ENCODE measurements at regions not wholly inside any gene's neighbourhood (a gene's known extent, or its start where the extent isn't known, plus 50 kb on each side); places are given as distances from the start of the nearest gene placed in this dataset.

DNA sequence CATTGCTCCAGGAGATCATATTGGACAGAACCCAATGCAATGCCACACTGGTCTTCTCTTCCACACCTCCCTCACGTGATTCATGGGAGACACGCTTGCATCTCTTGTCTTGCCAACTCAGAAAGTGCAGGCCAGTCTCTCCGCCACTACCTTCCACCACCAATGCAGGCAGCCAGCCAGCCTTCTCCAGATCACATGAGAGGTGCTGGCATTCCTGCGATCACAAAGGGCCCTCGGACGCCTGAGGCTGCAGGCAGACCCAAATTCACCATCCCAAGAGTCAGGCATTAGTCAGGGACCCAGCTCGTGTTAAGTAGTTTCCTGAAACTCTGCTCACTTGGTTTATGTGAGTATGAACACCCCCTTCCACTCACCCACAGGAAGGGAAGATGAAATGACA is 437.0 kb upstream of the ETAA1 start:
- DNase-seq (ENCODE audit: low spot score) = no peak

DNA sequence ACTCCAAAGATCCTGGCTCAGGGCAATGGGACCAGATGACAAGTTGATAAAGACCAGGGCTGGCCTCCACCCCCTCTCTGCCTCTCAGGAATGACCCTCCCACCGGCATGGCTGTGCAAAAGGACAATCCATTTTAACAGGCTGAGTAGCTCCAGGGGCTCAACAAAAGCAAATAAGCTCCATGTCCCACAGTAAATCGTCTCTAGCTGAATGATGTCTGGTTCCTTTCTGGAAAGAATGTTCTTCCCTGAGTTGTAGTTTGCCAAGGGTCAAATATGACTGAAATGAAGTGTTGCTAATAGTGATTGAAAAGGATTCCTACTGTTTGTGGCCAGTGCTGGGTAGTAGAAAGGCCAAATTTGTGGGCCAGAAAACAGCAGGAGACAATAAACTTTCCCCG is 434.4 kb upstream of the ETAA1 start:
- no peak for DNase-seq (ENCODE audit: low spot score)

DNA sequence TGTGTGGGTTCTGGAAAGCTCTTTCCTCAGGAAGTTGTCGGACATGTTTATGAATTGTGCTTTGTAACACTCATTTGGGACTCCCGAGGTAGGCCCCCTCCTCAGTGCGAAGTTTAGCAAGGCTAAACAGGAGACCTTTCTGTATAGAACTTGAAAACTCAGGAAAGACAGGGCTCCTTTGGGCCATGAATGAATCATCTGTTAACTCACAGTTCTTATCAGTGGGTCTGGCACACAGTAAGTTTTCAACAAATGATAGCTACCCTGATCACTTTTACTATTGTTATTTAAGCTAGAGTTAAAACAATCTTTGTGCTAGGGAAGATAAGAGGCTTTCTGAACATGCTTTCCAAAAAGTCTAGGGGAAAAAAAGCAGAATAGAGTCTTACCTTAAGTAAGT is 430.5 kb upstream of the ETAA1 start:
- no peak for DNase-seq (ENCODE audit: low spot score)

DNA sequence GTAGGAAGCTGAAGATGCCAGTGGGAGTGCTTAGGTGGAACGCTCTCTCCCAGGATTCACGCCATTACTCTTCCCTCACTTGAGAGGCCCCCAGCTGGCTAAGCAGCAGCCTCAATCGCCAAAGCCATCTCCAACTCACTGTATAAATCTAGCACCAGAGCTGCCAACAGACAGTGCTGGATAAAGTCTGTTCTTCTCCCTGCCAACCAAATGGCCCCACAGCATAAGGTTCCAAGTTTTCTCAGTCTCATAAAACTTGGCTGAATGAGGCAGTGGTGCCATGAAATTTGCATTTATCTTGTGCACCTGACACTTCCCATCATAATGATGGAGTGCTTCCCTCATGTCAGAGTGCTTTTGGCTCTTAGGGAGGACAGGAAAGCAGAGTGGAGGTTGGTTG is 428.2 kb upstream of the ETAA1 start:
- DNase-seq (ENCODE audit: low spot score) = no peak

DNA sequence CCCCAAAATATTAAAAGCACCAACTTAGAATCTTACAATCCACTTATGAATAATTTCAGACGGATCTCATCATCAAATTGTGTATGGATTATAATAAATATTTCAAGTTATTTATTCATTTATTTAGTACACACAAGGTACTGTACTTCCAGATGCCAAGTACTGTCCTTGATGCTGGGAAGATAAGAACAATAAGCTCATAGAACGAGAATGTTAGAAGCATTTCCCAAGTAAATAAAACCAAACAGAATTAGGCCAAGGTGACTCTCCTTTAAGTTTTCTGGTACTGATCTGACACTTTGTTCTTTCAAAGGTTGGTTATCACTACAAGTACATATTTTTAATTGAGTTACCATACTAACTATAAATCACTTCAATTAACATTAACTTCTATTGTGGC is 416.1 kb upstream of the ETAA1 start:
- DNase-seq (ENCODE audit: low spot score) = no peak

DNA sequence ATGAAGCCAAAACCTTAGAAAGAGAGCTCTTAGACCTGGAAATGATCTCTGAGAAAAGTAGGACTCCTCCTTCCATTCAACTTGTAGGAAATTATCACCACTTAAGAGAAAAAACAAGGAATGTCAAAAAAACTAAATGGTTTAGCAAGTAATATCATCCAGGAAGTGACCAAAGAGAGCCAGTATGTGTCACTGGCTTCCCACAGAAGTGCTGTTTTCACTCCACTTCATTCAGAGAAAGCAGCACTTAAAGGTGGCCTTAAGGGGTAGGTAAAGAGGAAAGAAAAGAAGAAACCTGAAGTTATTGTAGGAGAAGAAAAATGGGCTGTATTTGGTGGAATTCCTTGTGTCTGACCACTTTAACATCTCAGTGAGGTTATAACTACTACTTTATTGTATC is 414.4 kb upstream of the ETAA1 start:
- no peak for DNase-seq (ENCODE audit: low spot score)

DNA sequence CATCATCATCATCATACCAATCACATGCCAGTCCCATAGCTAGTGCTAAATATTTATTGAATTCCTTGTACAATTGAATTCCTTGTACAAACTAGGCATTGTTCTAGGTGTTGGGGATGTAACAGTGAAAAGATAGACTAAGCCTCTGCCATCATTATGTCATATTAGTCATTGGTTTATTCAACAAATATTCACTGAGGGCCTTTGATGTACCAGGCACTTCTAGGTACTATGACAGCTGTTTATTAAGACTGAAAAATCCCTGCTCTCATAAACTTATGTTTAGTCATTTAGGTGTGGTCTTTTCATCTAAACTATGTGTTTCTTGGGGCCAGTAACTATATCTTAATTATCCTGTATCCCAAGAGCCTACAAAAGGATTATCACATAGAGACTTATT is 412.3 kb upstream of the ETAA1 start:
- no peak for DNase-seq (ENCODE audit: low spot score)

DNA sequence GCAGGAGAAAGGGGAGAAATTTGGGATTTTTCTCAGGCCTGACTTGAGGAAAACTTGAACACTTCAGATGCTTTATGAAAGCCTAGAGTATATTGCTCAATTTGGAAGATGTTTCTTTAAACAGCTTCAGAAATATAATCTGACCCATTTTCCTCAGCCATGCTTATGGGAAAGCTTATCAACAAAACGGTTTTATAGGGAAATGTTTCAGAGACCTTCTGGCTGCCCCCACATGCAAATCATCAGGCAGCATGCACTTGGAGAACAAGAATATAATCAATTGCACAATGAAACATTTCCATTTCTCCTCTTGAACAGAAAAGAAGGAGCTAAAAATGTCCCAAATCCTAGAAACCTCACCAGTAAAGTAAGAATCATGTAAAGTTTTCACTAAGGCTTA is 411.2 kb upstream of the ETAA1 start:
- DNase-seq (ENCODE audit: low spot score) = no peak

DNA sequence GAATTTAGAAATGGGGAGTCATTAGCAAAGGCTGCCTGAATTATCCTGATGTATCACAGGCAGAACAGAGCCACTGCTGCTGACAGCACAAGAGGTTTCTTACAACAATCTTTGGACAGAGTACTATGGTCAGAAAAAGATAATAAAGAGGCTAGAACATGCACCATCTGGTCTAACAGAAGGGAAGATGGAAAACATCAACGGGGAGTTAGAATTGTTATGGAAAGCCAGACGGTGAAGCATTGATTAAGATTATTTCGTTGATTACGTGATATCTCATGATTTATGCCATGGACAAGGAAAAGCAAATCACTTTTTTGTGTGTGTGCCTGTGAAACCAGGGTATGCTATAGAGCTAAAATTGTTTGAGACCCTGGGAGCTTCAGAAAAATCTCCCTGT is 409.4 kb upstream of the ETAA1 start:
- DNase-seq (ENCODE audit: low spot score) = no peak

DNA sequence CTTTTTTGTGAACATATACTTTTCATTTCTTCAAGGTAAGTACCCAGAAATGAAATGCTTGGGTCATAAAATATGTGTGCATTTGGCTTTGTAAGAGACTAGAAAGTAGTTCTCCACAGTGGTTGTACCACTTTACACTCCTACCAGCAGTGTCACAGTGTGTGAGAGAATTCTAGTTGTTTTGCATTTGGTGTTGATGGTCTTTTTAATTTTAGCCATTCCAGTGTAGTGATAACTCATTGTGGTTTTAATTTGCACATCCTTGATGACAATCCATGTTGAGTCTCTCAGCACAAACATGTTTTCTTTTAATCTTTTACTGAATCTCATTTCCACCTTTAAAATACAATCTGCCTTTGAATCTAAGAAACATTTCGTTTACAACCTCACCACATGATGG is 402.5 kb upstream of the ETAA1 start:
- DNase-seq (ENCODE audit: low spot score) = no peak

DNA sequence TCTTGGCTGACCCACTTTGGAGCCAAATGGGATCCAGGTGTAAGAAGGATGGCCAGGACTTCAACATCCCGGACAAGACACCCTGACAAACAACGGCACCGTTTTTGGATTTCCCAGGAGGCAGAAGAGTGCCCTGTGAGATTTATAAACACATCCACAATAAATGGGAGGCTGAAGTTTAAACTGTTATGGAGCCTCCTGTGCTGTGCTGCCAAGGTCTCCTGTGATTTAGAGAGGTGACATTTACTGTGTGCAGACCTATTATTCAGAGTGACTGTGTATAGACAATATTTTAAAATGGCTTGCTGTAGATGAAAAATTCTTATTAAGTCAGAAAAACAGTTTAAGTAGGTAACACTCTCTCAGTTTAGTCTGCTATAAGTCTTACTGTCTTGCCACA is 401.5 kb upstream of the ETAA1 start:
- DNase-seq (ENCODE audit: low spot score) = no peak

DNA sequence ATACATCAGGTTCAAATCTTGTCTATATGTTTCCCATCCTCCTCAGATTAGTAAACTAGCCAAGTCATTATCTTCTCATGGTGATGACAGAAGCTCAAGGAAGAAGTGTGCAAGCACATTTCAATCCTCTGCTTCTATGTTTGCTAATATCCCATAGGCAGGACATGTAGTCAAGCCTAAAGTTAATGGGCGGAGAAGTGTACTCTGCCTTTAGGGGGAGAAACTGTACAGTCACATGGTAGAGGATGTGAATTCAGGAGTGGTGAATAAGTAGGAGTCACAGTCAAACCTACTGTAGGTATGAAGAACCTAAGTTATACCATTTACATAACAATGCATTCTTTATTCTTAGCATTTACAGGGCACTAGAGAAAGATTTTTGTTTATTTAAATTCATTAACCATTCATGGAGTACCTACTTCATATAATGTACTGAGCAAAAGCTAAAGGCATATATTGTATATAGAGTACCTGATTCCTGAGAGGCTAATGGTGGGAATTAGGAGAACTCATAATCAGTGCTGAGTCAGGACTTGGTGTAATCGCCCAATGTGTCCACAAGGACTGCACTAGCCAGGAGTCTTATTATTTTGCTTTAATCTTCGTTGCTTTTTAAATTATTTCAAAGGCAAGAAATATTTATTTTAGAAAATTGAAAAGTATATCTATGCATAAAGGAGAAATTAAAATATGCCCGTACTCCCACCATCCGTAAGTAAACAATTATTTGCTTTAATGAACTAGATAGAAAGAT is 394.3 kb upstream of the ETAA1 start:
- no peak for DNase-seq (ENCODE audit: low spot score)

DNA sequence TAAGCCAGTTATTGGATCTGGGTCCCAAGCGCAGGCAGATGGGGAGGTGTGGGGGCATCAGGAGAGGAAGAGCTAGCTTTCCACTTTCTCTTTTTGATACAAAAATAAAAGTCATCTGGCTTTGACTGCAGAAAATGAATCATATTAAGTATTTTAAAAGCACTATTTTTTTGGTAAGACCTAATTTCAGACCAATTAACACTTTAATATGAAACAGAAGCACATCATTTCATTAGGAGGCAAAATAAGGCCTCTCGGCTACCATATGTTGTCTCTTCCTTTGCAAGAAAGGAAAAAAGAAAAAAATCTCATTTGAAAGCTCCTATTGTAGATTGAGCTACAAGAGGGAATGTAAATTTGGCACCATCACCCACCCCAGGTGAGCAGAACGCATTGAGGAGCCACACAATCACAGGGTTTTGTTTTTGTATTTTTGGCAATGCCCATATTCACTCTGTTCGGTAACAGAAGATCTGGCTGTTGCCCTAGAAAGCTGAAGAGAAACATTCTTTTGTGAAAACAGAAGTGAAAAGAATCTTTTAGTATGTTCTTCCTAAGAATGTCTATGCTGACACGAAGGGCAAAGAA is 390.7 kb upstream of the ETAA1 start:
- no peak for DNase-seq (ENCODE audit: low spot score)

DNA sequence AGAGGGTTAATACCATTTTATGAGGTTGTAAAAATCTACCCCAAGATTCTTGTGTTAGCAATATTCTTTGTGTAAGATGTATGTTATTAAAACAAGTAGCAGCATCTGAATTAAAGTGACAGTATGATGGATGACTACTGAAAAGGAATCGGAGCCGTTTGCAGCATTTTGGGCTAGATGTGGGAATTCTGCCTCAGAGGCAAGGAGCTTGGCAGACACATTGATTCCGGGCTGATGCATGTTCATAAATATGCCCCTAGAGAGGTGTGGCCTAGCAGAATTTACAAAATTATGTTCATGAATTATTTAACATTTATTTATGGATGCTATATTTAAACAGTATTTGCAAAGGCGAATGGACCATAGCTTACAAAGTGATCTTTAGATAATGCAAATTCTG is 389.0 kb upstream of the ETAA1 start:
- DNase-seq (ENCODE audit: low spot score) = no peak

DNA sequence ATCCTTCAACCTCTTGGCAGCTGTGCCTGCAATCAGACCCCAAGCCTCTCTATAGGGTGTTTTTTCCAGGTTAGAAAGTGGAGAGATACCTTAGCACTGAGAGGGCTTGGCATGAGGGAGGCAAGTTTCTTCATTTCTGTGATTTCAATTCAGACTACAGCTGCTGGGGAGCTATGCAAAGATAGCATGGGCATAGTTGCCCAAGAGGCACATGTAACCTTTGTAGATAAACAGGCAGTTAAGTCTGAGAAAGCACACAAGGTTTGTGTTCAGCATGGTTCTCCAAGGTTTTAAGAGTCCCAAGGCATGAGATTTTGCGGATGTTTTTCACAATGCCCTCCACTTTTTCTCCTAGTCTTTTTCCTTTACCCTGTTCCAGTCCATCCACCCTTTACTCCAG is 385.0 kb upstream of the ETAA1 start:
- no peak for DNase-seq (ENCODE audit: low spot score)

DNA sequence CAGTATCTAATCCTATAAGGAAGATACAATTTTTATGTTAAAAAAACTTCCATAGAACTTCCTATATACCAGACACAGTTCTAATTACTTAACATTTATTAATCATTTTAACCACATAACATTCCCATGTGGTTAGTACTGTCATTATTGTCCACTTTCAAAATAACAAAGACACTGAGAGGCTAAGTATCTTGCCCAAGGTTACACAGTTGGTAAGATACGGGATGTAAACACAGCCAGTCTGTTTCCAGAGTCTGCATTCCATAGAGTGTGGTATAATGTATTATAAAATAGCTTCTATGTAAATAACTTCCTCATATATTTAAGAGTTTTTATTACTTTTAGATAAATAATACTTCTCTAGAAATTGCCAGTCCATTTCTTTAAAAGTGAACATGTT is 383.3 kb upstream of the ETAA1 start:
- DNase-seq (ENCODE audit: low spot score) = no peak

DNA sequence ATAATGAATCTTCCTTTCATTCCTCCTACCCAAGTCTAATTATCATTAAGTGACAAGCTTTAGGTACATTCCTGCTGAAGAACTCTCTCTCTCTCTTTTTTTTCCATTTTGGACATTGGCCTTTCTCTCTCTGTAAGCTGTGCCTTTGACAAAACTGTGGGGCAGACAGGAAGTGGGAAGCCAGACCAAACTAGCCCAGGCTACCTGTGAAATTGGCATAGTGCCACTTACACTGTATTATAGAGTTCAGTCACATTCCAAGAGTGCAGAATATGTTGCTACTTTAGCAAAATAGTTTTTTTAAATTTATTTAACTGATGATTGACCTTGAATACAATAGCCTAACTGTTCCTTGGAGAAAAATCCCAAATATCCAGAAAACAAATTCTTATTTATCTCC is 381.5 kb upstream of the ETAA1 start:
- no peak for DNase-seq (ENCODE audit: low spot score)

DNA sequence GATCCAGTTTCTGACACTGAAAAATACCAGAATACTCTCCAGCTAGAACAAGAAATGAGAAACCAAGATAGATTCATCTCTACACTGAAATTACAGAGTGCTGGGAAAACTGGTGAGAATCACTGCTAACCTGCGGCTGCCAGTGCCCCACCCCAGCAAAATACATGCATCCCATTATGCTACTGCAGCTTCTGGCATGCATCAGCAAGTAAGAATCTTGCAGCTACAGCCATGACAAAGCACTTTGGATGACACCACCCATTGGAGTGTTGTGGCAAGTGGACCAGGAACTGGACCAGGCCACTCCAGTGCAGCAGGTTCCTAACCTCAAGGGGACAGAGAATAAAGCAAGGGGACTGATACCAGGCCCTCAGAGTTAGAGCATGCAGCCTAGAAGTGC is 378.8 kb upstream of the ETAA1 start:
- no peak for DNase-seq (ENCODE audit: low spot score)

DNA sequence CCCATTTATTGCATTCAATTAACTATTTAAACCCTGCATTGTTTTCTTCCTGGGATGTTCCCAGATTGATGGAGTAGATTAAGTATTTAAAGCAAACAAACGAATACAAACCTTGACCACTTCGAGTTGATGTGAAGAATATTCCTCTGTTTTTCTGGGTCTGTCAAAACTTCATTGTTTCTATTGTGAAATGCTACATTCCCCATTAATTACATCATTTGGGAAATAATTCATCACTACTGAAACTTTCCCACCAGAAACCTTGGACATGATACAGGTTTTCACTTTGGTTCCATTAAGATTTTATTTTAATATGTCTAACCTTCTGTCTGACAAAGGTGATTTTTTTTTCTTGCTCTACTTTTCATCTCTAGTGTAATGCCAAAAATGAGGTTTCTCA is 365.1 kb upstream of the ETAA1 start:
- no peak for DNase-seq (ENCODE audit: low spot score)

DNA sequence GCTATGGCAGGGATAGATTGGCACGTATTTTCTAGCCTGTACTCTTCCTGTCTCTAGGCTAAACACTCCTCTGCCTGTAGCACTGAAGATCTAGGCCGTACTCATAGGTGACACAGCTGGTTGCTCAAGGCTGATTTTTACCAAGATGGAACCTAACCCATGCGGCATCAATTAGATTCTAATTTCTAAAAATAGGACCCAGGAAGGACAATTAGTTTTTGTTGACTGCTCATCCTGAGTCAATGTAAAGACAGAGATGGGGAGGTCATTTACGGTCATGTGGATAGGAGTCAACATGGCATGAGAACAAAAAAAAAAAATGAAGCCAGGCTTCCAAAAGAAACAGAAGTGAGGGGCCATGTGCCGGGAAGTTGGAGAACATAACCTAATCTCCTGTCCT is 360.7 kb upstream of the ETAA1 start:
- DNase-seq (ENCODE audit: low spot score) = no peak

DNA sequence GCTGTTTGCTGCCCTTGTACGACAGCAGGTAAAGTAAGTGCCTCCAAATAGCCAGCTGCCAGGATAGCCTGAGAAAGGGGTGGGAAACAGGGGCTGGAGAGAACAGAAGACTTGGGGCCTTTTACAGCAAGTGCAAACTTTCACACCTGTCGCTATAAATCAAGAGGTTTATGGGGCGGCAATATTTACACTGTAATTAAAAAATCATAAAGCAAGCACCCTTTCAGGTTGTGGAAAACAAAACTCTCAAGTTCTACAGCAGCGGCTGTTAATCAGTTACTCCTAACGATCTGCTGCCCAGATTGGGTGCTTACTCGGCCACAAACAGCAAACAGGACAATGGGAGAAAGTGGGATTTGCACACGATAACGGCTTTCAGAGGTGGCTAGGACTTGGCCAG is 359.5 kb upstream of the ETAA1 start:
- no peak for DNase-seq (ENCODE audit: low spot score)

DNA sequence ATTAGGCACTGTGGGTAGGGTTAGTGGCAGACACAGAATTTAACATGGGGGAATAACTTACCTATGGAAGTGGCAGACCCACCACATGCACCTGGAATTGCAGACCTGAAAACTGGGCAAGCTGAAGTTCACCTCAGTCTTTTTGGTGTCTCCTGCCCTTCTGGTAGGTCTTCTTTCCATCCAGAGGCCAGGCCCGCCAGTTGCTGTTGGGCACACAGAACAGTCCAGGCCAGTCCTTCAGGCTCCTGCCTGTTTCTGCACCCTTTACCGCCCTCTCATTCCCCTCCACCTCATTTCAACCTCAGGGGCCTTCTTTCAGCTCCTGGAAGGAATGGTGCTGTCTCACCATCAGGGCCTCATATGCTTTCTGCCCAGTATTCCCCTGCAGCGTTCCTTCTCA is 358.9 kb upstream of the ETAA1 start:
- no peak for DNase-seq (ENCODE audit: low spot score)

DNA sequence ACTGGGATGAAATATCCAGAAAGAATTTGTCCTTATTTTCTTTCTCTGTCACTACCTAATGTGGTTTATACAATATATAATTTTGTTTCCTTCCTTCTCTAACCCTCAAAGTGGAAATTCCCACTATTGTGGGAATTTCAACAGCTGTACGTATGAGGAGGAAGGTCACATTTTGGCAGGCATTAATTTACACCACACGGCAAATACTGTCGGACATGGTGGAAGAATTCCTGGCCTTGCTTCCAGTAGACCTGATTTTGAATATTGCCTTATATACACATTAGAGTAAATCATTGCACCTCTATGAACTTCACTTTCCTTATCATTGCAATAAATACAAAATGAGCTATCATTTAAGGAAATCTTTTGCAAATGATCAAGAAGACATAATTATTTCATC is 358.1 kb upstream of the ETAA1 start:
- DNase-seq (ENCODE audit: low spot score) = no peak

DNA sequence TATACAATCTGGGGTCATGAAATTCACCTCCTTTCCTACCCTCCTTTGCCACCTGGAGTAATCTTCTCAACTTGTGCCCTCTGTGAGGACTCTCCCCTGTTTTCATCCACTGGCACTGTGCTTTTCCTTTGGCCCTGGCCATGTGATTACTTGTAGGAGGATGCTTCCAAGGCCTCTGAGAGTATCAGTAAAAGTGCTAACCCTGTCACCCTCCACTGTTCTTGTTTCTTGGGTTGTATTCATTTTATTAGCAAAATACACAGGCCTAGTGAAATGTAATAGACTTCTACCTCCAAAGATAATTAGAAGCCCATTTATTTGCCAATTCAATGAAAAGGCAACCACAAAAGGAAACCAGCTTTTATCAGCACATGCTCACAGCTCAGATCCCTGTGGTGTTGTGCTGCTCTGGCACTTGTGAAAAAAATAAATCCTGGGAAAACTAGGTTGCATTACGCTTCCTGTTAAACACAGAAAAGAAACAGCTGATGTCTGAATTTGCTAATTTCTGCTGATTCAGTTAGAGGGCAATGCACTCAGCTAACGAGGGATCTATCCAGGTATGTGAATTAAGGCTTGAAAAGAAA is 357.5 kb upstream of the ETAA1 start:
- DNase-seq (ENCODE audit: low spot score) = no peak

All from H4 (cell line).